Spinal cord (tissue), 9 donors: ENCODE measurements at regions not wholly inside any gene's neighbourhood (a gene's known extent, or its start where the extent isn't known, plus 50 kb on each side); places are given as distances from the start of the nearest gene placed in this dataset.

Experiments
- DNase-seq, 6 donors: peaks; one replicate each; pipeline versions ENCODE4 v3.0.0 to v3.0.0-alpha.2; 2013 to 2015; ENCODE audit warnings: low spot score in 6 of 6, low read depth in 4 of 6
- H3K27ac ChIP-seq: one replicate; pipeline ENCODE4 v1.5.1; 2013; ENCODE audit warnings: low read depth, low read length, control low read depth
- H3K27me3 ChIP-seq: one replicate; pipeline ENCODE4 v1.6.1; 2013; ENCODE audit warnings: low read length; ENCODE audit not compliant: control insufficient read depth, insufficient read depth
- H3K36me3 ChIP-seq: one replicate; pipeline ENCODE4 v1.6.1; 2013; ENCODE audit warnings: low read length; ENCODE audit not compliant: control insufficient read depth, insufficient read depth
- H3K4me1 ChIP-seq: one replicate; pipeline ENCODE4 v1.6.1; 2013; ENCODE audit warnings: low read length; ENCODE audit not compliant: control insufficient read depth, insufficient read depth
- H3K4me3 ChIP-seq: one replicate; pipeline ENCODE4 v1.5.1; 2013; ENCODE audit warnings: low read depth, low read length, control low read depth
- H3K9me3 ChIP-seq: one replicate; pipeline ENCODE4 v1.6.1; 2013; ENCODE audit warnings: low read length; ENCODE audit not compliant: control insufficient read depth, insufficient read depth
- WGBS: methylation state at CpG from one replicate; pipeline ENCODE4 v1.1.5; 2013; ENCODE audit warnings: missing lambda C conversion rate; ENCODE audit not compliant: insufficient coverage; 5-methylcytosine and 5-hydroxymethylcytosine counted together
- donor health status: healthy.

- Histone ChIP-seq H3K9me3 (no peaks in the 10 kb centered on the region), H3K4me1 (peaks cover 8% of the 10 kb centered on the region), H3K27ac (no peak overlapping the region), H3K27me3 (no peaks in the 10 kb centered on the region), H3K4me3 (no peak overlapping the region), H3K36me3 (no peaks in the 10 kb centered on the region)
- WGBS: 90% methylated on average over 9 of the region's 12 CpGs
- DNase-seq: no peak
These were observed 67.7 kb upstream of the ARL4D start for GRCh38 chr17:43330876-43331639.

GRCh38 chr17:43329183-43329582 is 69.6 kb upstream of the ARL4D start:
- DNase-seq: no peak
- no peak overlapping the region for H3K4me3 ChIP-seq
- no peak overlapping the region for H3K27ac ChIP-seq
- WGBS: 82% methylated on average over 4 of the region's 6 CpGs
- H3K27me3 ChIP-seq: no peaks in the 10 kb centered on the region
- H3K9me3 ChIP-seq: no peaks in the 10 kb centered on the region
- peaks cover 7% of the 10 kb centered on the region for H3K4me1 ChIP-seq
- H3K36me3 ChIP-seq: no peaks in the 10 kb centered on the region

GRCh38 chr17:43328650-43329049 is 70.1 kb upstream of the ARL4D start:
- H3K9me3 ChIP-seq: no peaks in the 10 kb centered on the region
- H3K27ac ChIP-seq: no peak overlapping the region
- WGBS: 100% methylated on average over 1 of the region's 3 CpGs

GRCh38 chr17:43327834-43328420 is 70.9 kb upstream of the ARL4D start:
- Histone ChIP-seq H3K4me3 (no peak overlapping the region), H3K9me3 (no peaks in the 10 kb centered on the region), H3K27ac (no peak overlapping the region), H3K27me3 (no peaks in the 10 kb centered on the region), H3K36me3 (no peaks in the 10 kb centered on the region), H3K4me1 (no peaks in the 10 kb centered on the region)
- 75% methylated on average over 9 of the region's 9 CpGs for WGBS
- no peak for DNase-seq

More at GRCh38 chr17:43328650-43329049, 70.1 kb upstream of the ARL4D start:
- Histone ChIP-seq H3K27me3 (no peaks in the 10 kb centered on the region), H3K4me3 (no peak overlapping the region), H3K36me3 (no peaks in the 10 kb centered on the region), H3K4me1 (peaks cover 2% of the 10 kb centered on the region)
- DNase-seq: no peak

- Histone ChIP-seq H3K36me3 (no peaks in the 10 kb centered on the region), H3K27ac (no peak overlapping the region), H3K4me3 (no peak overlapping the region), H3K9me3 (no peaks in the 10 kb centered on the region), H3K4me1 (no peaks in the 10 kb centered on the region), H3K27me3 (no peaks in the 10 kb centered on the region)
- 83% methylated on average over 3 of the region's 4 CpGs for WGBS
- DNase-seq: no peak
These were observed 71.4 kb upstream of the ARL4D start for GRCh38 chr17:43327421-43327820.

GRCh38 chr17:43326490-43327275 is 72.1 kb upstream of the ARL4D start:
- DNase-seq: no peak
- 83% methylated on average over 2 of the region's 7 CpGs for WGBS
- Histone ChIP-seq H3K4me3 (no peak overlapping the region), H3K4me1 (no peaks in the 10 kb centered on the region), H3K36me3 (no peaks in the 10 kb centered on the region), H3K27ac (no peak overlapping the region), H3K27me3 (no peaks in the 10 kb centered on the region), H3K9me3 (no peaks in the 10 kb centered on the region)

- Histone ChIP-seq H3K27ac (no peak overlapping the region), H3K36me3 (no peaks in the 10 kb centered on the region), H3K27me3 (no peaks in the 10 kb centered on the region), H3K9me3 (peaks cover 3% of the 10 kb centered on the region), H3K4me1 (no peaks in the 10 kb centered on the region), H3K4me3 (no peak overlapping the region)
- WGBS: 78% methylated on average over 19 of the region's 22 CpGs
- no peak for DNase-seq
These were observed 74.4 kb upstream of the ARL4D start for GRCh38 chr17:43324205-43324893.

GRCh38 chr17:43319293-43320124 is 79.3 kb upstream of the ARL4D start:
- Histone ChIP-seq H3K9me3 (peaks cover 3% of the 10 kb centered on the region), H3K4me1 (no peaks in the 10 kb centered on the region), H3K36me3 (no peaks in the 10 kb centered on the region), H3K4me3 (no peak overlapping the region), H3K27me3 (no peaks in the 10 kb centered on the region), H3K27ac (no peak overlapping the region)
- DNase-seq: no peak
- WGBS: 100% methylated on average over 3 of the region's 4 CpGs
